ENCODE measurements at regions not wholly inside any gene's neighbourhood (a gene's known extent, or its start where the extent isn't known, plus 50 kb on each side); places are given as distances from the start of the nearest gene placed in this dataset.

GRCh38 chr10:105699504-105699903 is 1058.4 kb downstream of the SORCS3 start:
- no peaks in the 10 kb centered on the region for H3K36me3 Mint-ChIP-seq
- ATAC-seq = no peak
- no peaks in the 10 kb centered on the region for H3K4me1 Mint-ChIP-seq
- H3K4me3 Mint-ChIP-seq = no peak overlapping the region
- no peak for DNase-seq
- no peak overlapping the region for H3K27ac Mint-ChIP-seq
- H3K9me3 Mint-ChIP-seq (ENCODE audit: low read depth) = no peaks in the 10 kb centered on the region
- CTCF ChIA-PET = no interaction called here
- H3K27me3 Mint-ChIP-seq = no peaks in the 10 kb centered on the region

DNA sequence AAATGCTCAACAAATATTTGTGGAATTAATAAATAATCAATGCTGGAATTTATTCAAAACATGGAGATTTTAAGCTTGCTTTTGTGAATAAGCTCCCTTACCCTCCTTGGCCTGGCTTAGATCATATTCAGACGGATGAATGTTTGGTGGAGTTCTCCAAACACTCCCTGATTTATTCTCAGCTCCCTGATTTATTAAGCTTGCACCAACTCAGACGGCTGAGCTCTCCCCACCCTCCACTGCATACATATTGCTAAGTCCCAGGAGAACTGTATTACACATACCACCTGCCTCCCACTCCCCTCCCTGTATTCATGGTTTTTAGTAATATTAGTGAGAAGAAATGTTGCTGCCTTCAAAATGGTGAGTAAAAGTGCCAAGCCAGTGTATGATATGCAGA is 1057.5 kb downstream of the SORCS3 start:
- Mint-ChIP-seq H3K4me1 (no peaks in the 10 kb centered on the region), H3K36me3 (no peaks in the 10 kb centered on the region), H3K4me3 (no peak overlapping the region), H3K27me3 (no peaks in the 10 kb centered on the region), H3K9me3 (ENCODE audit: low read depth) (no peaks in the 10 kb centered on the region), H3K27ac (no peak overlapping the region)
- DNase-seq = no peak
- CTCF ChIA-PET = no interaction called here
- ATAC-seq = no peak

- CTCF ChIA-PET = no interaction called here
- H3K36me3 Mint-ChIP-seq = no peaks in the 10 kb centered on the region
- no peaks in the 10 kb centered on the region for H3K27me3 Mint-ChIP-seq
- no peaks in the 10 kb centered on the region for H3K4me1 Mint-ChIP-seq
- H3K9me3 Mint-ChIP-seq (ENCODE audit: low read depth) = no peaks in the 10 kb centered on the region
- H3K4me3 Mint-ChIP-seq = no peak overlapping the region
- H3K27ac Mint-ChIP-seq = no peak overlapping the region
- DNase-seq (no peak), ATAC-seq (no peak)
Observed at GRCh38 chr10:105697290-105697780, 1056.2 kb downstream of the SORCS3 start.

DNA sequence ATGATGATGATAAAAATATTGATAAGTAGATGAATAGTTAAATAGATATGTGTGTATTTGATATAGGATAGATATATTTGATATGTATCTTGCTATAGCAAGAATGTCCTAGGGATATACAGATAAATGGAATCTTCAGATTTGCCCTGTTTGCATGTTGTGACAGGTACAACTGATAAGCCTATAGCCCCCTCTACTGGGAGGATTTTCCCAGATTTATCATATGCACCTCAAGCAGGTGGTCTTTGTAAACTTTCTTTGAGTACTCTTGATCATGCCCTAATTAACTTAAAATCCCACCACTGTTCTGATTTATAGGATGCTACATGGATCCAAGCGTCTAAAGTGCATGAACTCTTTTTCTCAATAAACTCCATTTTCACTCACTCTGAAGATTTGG is 1050.7 kb downstream of the SORCS3 start:
- DNase-seq = no peak
- no peak overlapping the region for H3K4me3 Mint-ChIP-seq
- no peak for ATAC-seq
- no peak overlapping the region for H3K27ac Mint-ChIP-seq
- CTCF ChIA-PET = no interaction called here
- H3K36me3 Mint-ChIP-seq = no peaks in the 10 kb centered on the region
- no peaks in the 10 kb centered on the region for H3K27me3 Mint-ChIP-seq
- no peaks in the 10 kb centered on the region for H3K9me3 Mint-ChIP-seq (ENCODE audit: low read depth)
- no peaks in the 10 kb centered on the region for H3K4me1 Mint-ChIP-seq

- Mint-ChIP-seq H3K9me3 (ENCODE audit: low read depth) (peaks cover 23% of the 10 kb centered on the region), H3K27me3 (no peaks in the 10 kb centered on the region), H3K4me3 (no peak overlapping the region), H3K27ac (no peak overlapping the region), H3K36me3 (no peaks in the 10 kb centered on the region), H3K4me1 (no peaks in the 10 kb centered on the region)
- ATAC-seq = no peak
- CTCF ChIA-PET = no interaction called here
- no peak for DNase-seq
Observed at GRCh38 chr10:105682911-105683310, 1041.8 kb downstream of the SORCS3 start.

DNA sequence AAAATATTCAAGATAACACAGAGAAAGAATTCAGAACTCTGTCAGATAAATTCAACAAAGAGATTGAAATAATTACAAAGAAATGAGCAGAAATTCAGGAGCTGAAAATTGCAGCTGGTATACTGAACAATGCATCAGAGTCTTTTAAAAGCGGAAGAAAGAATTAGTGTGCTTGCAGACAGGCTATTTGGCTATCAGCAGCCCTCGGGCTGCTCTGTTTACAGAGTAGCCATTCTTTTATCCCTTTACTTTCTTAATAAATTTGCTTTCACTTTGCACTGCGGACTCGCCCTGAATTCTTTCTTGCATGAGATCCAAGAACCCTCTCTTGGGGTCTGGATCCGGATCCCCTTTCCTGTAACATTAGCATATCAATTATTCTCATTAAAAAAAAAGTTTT is 1040.0 kb downstream of the SORCS3 start:
- Mint-ChIP-seq H3K36me3 (no peaks in the 10 kb centered on the region), H3K4me3 (no peak overlapping the region), H3K4me1 (no peaks in the 10 kb centered on the region), H3K27me3 (no peaks in the 10 kb centered on the region), H3K27ac (no peak overlapping the region), H3K9me3 (ENCODE audit: low read depth) (peaks cover 26% of the 10 kb centered on the region)
- CTCF ChIA-PET = no interaction called here
- ATAC-seq (no peak), DNase-seq (no peak)

DNA sequence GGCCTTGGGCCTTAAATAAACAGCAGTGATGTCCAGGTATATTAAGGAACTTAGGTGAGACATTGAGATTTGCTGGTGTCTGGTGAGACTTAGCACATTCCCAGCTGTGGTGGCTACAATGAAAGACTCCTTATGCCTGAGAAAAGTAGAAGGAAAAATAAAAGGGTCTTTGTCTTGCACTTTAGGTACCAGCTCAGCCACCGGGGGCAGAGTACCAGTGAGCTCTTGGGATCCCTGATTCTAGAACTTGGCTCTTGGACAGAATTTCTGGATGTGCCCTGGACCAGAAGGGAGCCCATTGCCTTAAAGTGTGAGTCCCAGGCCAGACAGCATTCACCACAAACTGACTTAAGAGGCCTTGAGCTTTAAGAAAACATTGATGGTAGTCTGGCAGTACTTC is 1038.7 kb downstream of the SORCS3 start:
- no peak overlapping the region for H3K27ac Mint-ChIP-seq
- H3K9me3 Mint-ChIP-seq (ENCODE audit: low read depth) = peaks cover 22% of the 10 kb centered on the region
- H3K4me3 Mint-ChIP-seq = no peak overlapping the region
- H3K4me1 Mint-ChIP-seq = no peaks in the 10 kb centered on the region
- H3K36me3 Mint-ChIP-seq = no peaks in the 10 kb centered on the region
- CTCF ChIA-PET = no interaction called here
- H3K27me3 Mint-ChIP-seq = no peaks in the 10 kb centered on the region
- ATAC-seq (no peak), DNase-seq (no peak)

DNA sequence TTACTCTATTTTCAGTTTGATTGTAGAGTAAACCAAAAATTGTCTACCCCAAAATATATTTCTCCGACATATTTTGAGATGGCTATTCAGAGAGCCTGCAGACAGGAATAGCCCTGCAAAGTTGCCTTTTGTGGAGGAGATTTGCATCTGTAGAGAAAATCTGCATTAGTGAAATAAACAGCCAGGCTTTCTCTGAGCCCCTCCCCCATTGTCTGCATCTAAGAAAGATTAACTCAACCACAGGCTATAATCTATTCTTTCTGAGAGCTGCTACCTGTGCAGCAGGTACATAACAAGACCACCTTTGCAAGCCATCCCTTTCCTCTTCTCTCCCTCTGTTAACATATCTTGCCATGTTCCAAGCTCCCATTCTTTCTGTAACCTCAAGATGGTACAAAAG is 1034.2 kb downstream of the SORCS3 start:
- CTCF ChIA-PET = no interaction called here
- H3K9me3 Mint-ChIP-seq (ENCODE audit: low read depth) = peaks cover 6% of the 10 kb centered on the region
- no peak overlapping the region for H3K27ac Mint-ChIP-seq
- H3K36me3 Mint-ChIP-seq = no peaks in the 10 kb centered on the region
- DNase-seq = no peak
- H3K4me3 Mint-ChIP-seq = no peak overlapping the region
- no peaks in the 10 kb centered on the region for H3K4me1 Mint-ChIP-seq
- no peaks in the 10 kb centered on the region for H3K27me3 Mint-ChIP-seq
- ATAC-seq = no peak

GRCh38 chr10:105674448-105674847 is 1033.4 kb downstream of the SORCS3 start:
- no peak overlapping the region for H3K4me3 Mint-ChIP-seq
- H3K27me3 Mint-ChIP-seq = no peaks in the 10 kb centered on the region
- H3K27ac Mint-ChIP-seq = no peak overlapping the region
- H3K9me3 Mint-ChIP-seq (ENCODE audit: low read depth) = peaks cover 6% of the 10 kb centered on the region
- CTCF ChIA-PET = no interaction called here
- no peak for ATAC-seq
- no peaks in the 10 kb centered on the region for H3K36me3 Mint-ChIP-seq
- DNase-seq = no peak
- H3K4me1 Mint-ChIP-seq = no peaks in the 10 kb centered on the region

- no peaks in the 10 kb centered on the region for H3K27me3 Mint-ChIP-seq
- no peak overlapping the region for H3K27ac Mint-ChIP-seq
- H3K4me1 Mint-ChIP-seq = no peaks in the 10 kb centered on the region
- no peaks in the 10 kb centered on the region for H3K36me3 Mint-ChIP-seq
- peaks cover 6% of the 10 kb centered on the region for H3K9me3 Mint-ChIP-seq (ENCODE audit: low read depth)
- no peak for ATAC-seq
- H3K4me3 Mint-ChIP-seq = no peak overlapping the region
- CTCF ChIA-PET = no interaction called here
- no peak for DNase-seq
Observed at GRCh38 chr10:105658696-105659095, 1017.6 kb downstream of the SORCS3 start.

DNA sequence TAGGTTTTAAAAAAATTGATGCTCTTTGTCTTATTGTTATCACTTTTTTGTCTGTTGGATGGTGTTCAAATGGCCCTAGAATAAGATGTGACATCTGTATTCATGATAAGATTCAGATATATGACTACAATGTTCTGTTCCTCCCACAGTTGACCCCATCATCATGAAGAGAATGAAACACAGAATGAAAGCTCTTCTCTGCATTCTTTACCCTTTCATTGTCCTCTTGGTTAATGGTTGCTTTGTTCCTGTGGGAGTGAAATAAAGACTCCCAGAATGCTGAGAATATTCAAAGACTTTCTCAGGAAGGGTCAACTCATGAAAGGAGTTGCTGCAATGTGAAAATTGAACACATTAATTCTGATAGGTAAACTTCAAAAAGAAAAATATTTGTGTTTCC is 1015.8 kb downstream of the SORCS3 start:
- CTCF ChIA-PET = no interaction called here
- H3K4me1 Mint-ChIP-seq = no peaks in the 10 kb centered on the region
- H3K36me3 Mint-ChIP-seq = no peaks in the 10 kb centered on the region
- DNase-seq (no peak), ATAC-seq (no peak)
- no peak overlapping the region for H3K4me3 Mint-ChIP-seq
- H3K27me3 Mint-ChIP-seq = no peaks in the 10 kb centered on the region
- peaks cover 5% of the 10 kb centered on the region for H3K9me3 Mint-ChIP-seq (ENCODE audit: low read depth)
- no peak overlapping the region for H3K27ac Mint-ChIP-seq

DNA sequence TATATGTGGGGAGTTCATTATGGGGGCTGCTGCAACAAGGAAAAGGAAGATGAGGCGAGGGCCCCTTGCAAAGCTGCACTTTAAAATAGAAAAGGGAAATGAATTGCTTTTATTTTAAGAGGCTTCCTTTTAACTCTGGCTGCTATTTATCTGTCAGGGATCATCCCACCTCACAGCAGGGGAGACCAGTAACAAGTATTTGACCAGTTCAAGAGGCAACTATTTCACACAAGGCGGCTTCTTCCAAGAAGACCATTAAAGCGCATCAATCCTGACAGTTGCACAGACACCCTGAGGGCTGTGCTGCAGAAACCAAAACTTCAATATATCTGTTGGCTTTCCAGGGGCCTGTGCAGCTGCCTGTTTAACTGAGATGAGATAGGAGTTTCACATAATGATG is 1009.2 kb downstream of the SORCS3 start:
- Mint-ChIP-seq H3K4me3 (no peak overlapping the region), H3K9me3 (ENCODE audit: low read depth) (peaks cover 2% of the 10 kb centered on the region), H3K4me1 (no peaks in the 10 kb centered on the region), H3K36me3 (no peaks in the 10 kb centered on the region), H3K27ac (no peak overlapping the region), H3K27me3 (no peaks in the 10 kb centered on the region)
- CTCF ChIA-PET = no interaction called here
- DNase-seq = no peak
- ATAC-seq = no peak

- H3K36me3 Mint-ChIP-seq = no peaks in the 10 kb centered on the region
- peaks cover 2% of the 10 kb centered on the region for H3K9me3 Mint-ChIP-seq (ENCODE audit: low read depth)
- CTCF ChIA-PET = no interaction called here
- H3K27me3 Mint-ChIP-seq = no peaks in the 10 kb centered on the region
- no peak for DNase-seq
- no peaks in the 10 kb centered on the region for H3K4me1 Mint-ChIP-seq
- no peak for ATAC-seq
- no peak overlapping the region for H3K4me3 Mint-ChIP-seq
- H3K27ac Mint-ChIP-seq = no peak overlapping the region
Observed at GRCh38 chr10:105647354-105647753, 1006.3 kb downstream of the SORCS3 start.

DNA sequence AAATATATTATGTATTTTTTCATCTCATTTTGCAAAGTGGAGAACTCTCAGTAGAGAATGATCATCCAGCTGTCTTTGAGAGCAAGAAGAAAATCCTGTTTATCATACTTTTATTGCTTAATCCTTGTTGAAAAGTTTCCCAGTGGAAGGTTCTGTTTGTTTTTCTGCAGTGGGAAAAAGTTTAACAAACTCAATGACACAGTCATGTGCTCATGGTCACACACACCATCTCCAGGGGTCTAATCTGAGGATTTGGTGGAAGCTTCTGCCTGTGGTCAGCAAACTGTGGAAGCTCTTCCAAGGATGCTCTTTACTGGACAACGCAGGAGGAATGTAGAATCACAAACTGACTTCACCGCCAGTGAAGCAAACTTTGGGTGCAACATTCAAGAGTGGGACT is 1003.9 kb downstream of the SORCS3 start:
- CTCF ChIA-PET = no interaction called here
- Mint-ChIP-seq H3K9me3 (ENCODE audit: low read depth) (peaks cover 2% of the 10 kb centered on the region), H3K36me3 (no peaks in the 10 kb centered on the region), H3K4me3 (no peak overlapping the region), H3K27ac (no peak overlapping the region), H3K27me3 (no peaks in the 10 kb centered on the region), H3K4me1 (no peaks in the 10 kb centered on the region)
- no peak for ATAC-seq
- DNase-seq = no peak

- CTCF ChIA-PET = no interaction called here
Observed at GRCh38 chr10:105644559-105644958, 1003.5 kb downstream of the SORCS3 start.

More at GRCh38 chr10:105644559-105644958, 1003.5 kb downstream of the SORCS3 start:
- no peak for DNase-seq
- no peaks in the 10 kb centered on the region for H3K36me3 Mint-ChIP-seq
- no peaks in the 10 kb centered on the region for H3K4me1 Mint-ChIP-seq
- H3K27me3 Mint-ChIP-seq = no peaks in the 10 kb centered on the region
- H3K27ac Mint-ChIP-seq = no peak overlapping the region
- H3K4me3 Mint-ChIP-seq = no peak overlapping the region
- no peak for ATAC-seq
- peaks cover 2% of the 10 kb centered on the region for H3K9me3 Mint-ChIP-seq (ENCODE audit: low read depth)
